Activated CD8-positive, alpha-beta memory T cell treated with anti-CD3 and anti-CD28 coated beads, Interleukin-2, amount 10 ng/mL, durations not matched to agents 7 days and 5 days (primary cell): ENCODE measurements at regions not wholly inside any gene's neighbourhood (a gene's known extent, or its start where the extent isn't known, plus 50 kb on each side); places are given as distances from the start of the nearest gene placed in this dataset.

Experiments
- ATAC-seq: fragments of 150-1000 bp; cut with Tn5 transposase; one replicate; pipeline ENCODE4 v1.10.0; 2021; ENCODE audit warnings: moderate library complexity
- CTCF ChIA-PET: fragments of 350-600 bp; sonication (Branson Sonifier 250); formaldehyde crosslinking; loops from one replicate; lab custom pipeline; 2021; ENCODE audit warnings: antibody characterized with exemption; lab: Charles Lee
- DNase-seq: peaks from one replicate; pipeline ENCODE4 v3.0.0-alpha.2; 2020
- H3K27ac Mint-ChIP-seq: one replicate; pipeline ENCODE4 v1.8.0; 2021; ENCODE audit warnings: mild to moderate bottlenecking, mixed read lengths
- H3K27me3 Mint-ChIP-seq: one replicate; pipeline ENCODE4 v1.8.0; 2021; ENCODE audit warnings: mixed read lengths
- H3K36me3 Mint-ChIP-seq: one replicate; pipeline ENCODE4 v1.8.0; 2021; ENCODE audit warnings: mild to moderate bottlenecking, mixed read lengths
- H3K4me1 Mint-ChIP-seq: one replicate; pipeline ENCODE4 v1.8.0; 2021; ENCODE audit warnings: mixed read lengths
- H3K4me3 Mint-ChIP-seq: one replicate; pipeline ENCODE4 v1.8.0; 2021; ENCODE audit warnings: mild to moderate bottlenecking, moderate library complexity, mixed read lengths
- H3K9me3 Mint-ChIP-seq: one replicate; pipeline ENCODE4 v1.8.0; 2022; ENCODE audit warnings: low read depth, mixed read lengths

DNA sequence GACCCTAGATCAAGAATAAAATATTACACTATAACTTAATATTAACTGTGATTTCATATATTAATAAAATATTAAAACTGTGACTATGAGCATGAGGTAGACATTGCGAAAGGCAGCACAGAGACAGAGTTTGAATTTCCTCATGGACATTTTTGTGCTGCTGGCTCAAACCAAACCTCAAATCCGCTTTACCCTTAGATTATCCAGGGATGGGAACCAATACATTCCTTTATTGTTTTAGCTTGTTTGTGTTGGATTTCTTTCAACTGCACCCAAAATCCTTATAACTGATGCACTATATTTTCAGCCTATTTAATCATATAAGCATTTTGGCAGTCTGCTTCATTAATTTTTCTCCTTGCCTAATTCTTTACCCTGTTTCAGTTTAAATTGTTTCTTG is 436.7 kb downstream of the ATP23 start:
- CTCF ChIA-PET: no interaction called here
- DNase-seq (no peak), ATAC-seq (no peak)
- no peak overlapping the region for H3K4me3 Mint-ChIP-seq
- no peaks in the 10 kb centered on the region for H3K9me3 Mint-ChIP-seq
- H3K27ac Mint-ChIP-seq: no peak overlapping the region
- H3K27me3 Mint-ChIP-seq: no peaks in the 10 kb centered on the region
- H3K36me3 Mint-ChIP-seq: no peaks in the 10 kb centered on the region
- no peaks in the 10 kb centered on the region for H3K4me1 Mint-ChIP-seq

DNA sequence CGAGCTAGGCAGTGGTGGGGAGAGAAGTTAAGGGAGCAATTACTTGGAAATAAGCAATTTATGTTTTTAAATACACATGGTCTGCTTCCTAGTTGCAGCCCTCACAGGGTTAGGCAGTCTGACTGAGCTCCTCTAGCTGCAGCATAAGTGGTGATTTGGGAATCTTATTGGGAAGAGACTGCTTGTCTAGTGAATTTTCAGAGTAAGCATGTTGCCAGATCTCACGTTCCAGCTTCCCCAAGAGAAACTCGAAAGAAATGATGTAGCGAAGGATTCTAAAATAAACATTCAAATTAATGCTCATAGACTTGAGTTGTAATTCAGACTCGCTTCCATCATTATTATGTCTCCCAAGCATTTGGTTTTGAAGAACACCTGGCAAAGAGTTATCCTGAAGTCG is 440.2 kb downstream of the ATP23 start:
- CTCF ChIA-PET: no interaction called here
- Mint-ChIP-seq H3K4me3 (no peak overlapping the region), H3K27me3 (peaks cover 12% of the 10 kb centered on the region), H3K4me1 (no peaks in the 10 kb centered on the region), H3K9me3 (no peaks in the 10 kb centered on the region), H3K27ac (no peak overlapping the region), H3K36me3 (no peaks in the 10 kb centered on the region)
- no peak for DNase-seq
- ATAC-seq: no peak

DNA sequence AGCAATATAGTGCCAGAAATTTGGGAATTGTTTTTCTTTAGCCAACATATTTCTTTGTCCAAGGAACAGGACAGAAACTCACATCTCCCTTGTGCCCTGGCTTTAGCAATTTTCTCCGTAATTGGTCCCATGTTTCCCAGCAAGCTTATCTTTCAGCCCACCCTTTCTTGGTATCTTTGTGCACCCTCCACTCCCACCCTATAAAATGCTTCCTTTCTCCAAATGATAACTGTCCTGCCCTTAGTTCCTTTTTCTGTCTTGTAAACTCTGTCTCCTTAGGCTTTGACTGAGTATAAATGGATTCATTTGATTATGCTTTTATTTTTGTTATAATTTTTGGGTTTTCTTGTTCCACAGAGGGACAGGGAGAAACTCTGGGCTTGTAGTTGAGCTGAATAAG is 442.8 kb downstream of the ATP23 start:
- Mint-ChIP-seq H3K27ac (no peak overlapping the region), H3K36me3 (no peaks in the 10 kb centered on the region)
- ATAC-seq: no peak

DNA sequence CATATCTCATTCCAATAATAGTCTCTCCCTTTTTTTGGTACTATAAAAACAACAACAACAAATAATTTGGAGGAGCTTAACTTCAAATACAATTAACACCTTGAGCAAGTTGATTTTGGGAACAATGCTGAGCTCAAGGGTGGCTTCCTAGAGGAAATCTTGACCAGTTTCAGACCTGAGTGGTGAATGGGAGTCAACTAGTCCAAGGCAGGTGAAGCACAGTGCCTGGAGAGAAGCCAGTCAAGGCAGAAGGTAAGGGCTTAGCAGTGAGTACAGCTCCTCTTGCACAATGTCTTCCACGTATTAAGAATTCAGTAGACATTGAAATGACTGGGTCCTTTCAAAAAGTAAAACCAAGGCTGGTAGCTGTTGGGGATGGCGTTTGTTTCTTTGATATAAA is 444.8 kb downstream of the ATP23 start:
- no peak for ATAC-seq
- CTCF ChIA-PET: no interaction called here

More for the DNA sequence above, 442.8 kb downstream of the ATP23 start:
- no peaks in the 10 kb centered on the region for H3K4me1 Mint-ChIP-seq
- peaks cover 12% of the 10 kb centered on the region for H3K27me3 Mint-ChIP-seq
- no peak for DNase-seq
- CTCF ChIA-PET: no interaction called here
- H3K9me3 Mint-ChIP-seq: no peaks in the 10 kb centered on the region
- no peak overlapping the region for H3K4me3 Mint-ChIP-seq

DNA sequence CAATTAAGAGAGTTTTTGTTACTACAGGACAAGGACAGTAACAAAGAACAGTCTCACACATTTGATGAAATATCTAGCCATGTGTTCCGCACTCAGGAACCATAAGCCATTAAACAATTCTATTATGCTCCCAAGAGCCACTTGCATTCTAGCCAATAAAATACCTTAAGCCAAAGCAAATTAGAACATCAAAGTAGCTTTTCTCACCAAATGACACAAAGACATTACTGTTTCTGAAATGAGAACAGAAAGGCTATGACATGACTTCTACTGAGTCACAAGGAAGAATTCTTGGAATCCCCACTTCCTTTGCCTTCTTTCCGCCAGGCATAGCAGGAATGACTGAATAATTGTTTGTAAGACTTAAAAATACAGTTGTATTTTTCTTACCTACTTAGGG is 445.8 kb downstream of the ATP23 start:
- ATAC-seq: no peak
- peaks cover 12% of the 10 kb centered on the region for H3K27me3 Mint-ChIP-seq

More for the DNA sequence above, 444.8 kb downstream of the ATP23 start:
- Mint-ChIP-seq H3K27ac (no peak overlapping the region), H3K36me3 (no peaks in the 10 kb centered on the region), H3K4me3 (no peak overlapping the region), H3K9me3 (no peaks in the 10 kb centered on the region), H3K27me3 (peaks cover 12% of the 10 kb centered on the region), H3K4me1 (no peaks in the 10 kb centered on the region)
- no peak for DNase-seq

DNA sequence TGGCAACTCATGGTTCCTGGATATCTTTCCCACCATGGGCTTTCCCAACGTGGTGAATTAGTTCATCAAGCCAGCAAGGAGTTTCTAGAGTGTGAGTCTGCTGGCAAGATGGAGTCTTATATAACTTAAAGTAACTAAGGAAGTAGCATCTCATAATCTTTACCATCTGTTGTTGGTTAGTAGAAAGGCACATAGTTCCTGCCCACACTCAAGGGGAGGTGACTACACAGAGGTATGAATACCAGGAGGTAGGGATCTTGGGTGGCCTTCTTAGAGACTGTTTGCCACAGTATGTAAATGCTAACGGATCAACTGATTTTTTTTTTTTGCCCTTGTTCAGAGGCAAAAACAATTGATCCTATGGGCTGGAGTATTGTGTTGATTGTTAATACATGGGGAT is 446.9 kb downstream of the ATP23 start:
- ATAC-seq (no peak), DNase-seq (no peak)
- CTCF ChIA-PET: interaction anchor here (1.2 kb wide), 1 partner anchor 38 kb away, joined by 4 read pairs; no protein-coding TSS in a partner anchor
- peaks cover 12% of the 10 kb centered on the region for H3K27me3 Mint-ChIP-seq
- H3K27ac Mint-ChIP-seq: no peak overlapping the region
- no peak overlapping the region for H3K4me3 Mint-ChIP-seq
- H3K36me3 Mint-ChIP-seq: no peaks in the 10 kb centered on the region
- H3K9me3 Mint-ChIP-seq: no peaks in the 10 kb centered on the region
- H3K4me1 Mint-ChIP-seq: no peaks in the 10 kb centered on the region

More for the DNA sequence above, 445.8 kb downstream of the ATP23 start:
- no peaks in the 10 kb centered on the region for H3K9me3 Mint-ChIP-seq
- H3K4me3 Mint-ChIP-seq: no peak overlapping the region
- CTCF ChIA-PET: no interaction called here
- no peak for DNase-seq
- H3K27ac Mint-ChIP-seq: no peak overlapping the region
- no peaks in the 10 kb centered on the region for H3K4me1 Mint-ChIP-seq
- no peaks in the 10 kb centered on the region for H3K36me3 Mint-ChIP-seq

DNA sequence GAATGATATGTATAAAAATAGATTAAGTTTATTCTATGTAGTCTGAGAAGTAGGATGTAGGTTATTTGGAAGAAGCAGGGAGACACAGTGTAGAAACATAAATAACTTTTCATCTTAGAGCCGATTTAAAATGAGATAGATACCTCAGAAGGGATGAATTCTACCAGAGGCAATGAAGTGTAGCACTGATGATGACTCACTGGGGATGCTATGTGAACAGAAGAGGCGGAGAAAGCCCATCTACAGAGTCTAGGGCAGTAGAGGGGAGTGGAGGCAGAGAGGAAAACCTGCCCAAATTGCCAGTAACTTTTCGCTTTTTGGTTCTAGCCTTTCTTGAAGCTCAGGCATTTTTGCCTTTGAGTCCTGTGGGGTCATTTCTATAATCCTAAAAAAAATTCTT is 451.8 kb downstream of the ATP23 start:
- DNase-seq (no peak), ATAC-seq (no peak)
- CTCF ChIA-PET: no interaction called here
- Mint-ChIP-seq H3K4me3 (no peak overlapping the region), H3K9me3 (no peaks in the 10 kb centered on the region), H3K27me3 (no peaks in the 10 kb centered on the region), H3K4me1 (no peaks in the 10 kb centered on the region), H3K27ac (no peak overlapping the region), H3K36me3 (no peaks in the 10 kb centered on the region)

DNA sequence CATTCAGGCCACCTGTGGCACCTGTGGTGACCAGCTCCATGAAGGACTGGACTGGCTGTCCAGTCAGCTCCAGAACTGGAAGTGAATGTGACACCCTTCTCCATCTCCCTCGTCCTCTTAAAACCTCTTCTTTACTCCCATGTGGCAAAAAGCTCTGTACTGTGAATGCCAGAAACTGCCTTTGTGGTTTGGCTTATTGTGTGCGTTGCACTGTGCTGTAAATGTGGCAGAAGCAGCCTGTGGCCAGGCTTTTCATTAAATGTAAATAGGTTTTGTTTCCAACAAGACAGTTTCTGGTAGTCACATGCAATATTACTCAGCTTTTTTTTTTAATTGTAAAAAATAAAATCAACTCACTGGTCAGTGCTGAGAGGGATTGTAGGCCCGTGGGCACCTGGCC is 453.7 kb downstream of the ATP23 start:
- Mint-ChIP-seq H3K9me3 (no peaks in the 10 kb centered on the region), H3K27me3 (no peaks in the 10 kb centered on the region), H3K4me3 (no peak overlapping the region), H3K4me1 (no peaks in the 10 kb centered on the region), H3K36me3 (no peaks in the 10 kb centered on the region), H3K27ac (no peak overlapping the region)
- no peak for ATAC-seq
- DNase-seq: no peak
- CTCF ChIA-PET: no interaction called here

DNA sequence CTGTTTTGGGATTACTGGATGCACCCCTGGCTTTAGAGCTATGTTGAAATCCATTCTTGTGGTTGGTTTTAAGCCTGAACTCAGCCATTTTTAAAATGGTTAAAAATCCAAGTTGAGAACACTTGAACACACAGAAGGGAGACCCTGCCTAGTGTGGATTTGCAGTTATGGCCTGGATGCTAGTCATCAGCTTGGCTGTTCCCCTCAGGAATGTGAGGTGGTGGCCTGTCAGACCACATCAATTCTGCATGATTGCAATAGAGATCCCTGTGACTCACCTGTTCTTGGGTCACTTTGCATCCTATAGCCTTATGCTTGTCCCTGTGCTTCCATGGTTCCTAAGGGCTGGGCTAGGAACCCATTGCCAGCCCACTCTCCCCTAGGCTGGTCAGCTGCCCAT is 454.1 kb downstream of the ATP23 start:
- Mint-ChIP-seq H3K27me3 (no peaks in the 10 kb centered on the region), H3K36me3 (no peaks in the 10 kb centered on the region), H3K4me3 (no peak overlapping the region), H3K4me1 (no peaks in the 10 kb centered on the region), H3K9me3 (no peaks in the 10 kb centered on the region), H3K27ac (no peak overlapping the region)
- CTCF ChIA-PET: no interaction called here
- DNase-seq (no peak), ATAC-seq (no peak)

DNA sequence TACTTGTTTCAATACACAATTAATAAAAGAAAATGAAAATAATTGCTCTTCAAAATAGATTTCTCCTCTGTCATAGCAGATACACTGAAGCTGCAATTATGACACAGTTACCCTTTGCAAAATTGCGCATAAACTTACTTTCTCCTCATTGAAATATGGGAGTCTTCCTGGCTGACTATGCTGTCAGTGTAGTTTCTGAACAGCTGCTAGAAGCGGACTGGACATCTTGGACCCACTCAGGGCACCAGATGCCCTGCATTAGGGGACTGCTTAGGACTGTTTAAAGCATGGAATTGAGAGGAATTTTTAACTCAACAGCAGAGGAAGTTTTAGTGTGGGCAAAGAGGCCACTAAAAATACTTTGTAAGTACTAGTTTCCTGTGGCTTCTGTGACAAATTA is 454.9 kb downstream of the ATP23 start:
- DNase-seq (no peak), ATAC-seq (no peak)
- no peaks in the 10 kb centered on the region for H3K4me1 Mint-ChIP-seq

DNA sequence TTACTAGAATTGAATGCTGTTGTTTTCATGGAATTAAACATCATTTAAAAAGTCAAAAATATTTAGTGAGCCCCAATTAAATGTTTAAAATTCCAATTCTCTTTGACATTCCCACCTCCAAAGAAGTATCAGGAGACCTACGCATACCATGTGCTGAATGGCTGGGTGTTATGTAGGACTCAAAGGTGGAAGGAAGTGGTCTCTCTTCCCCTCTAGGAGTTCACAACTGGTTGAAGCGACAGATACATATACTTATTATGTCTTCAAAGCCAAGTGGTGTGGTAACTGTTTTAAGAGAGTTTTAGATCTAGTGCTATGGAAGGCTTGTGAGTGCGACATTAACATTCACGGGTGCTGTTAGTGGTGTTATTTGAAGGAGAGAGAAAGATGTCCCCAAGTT is 464.0 kb downstream of the ATP23 start:
- H3K27ac Mint-ChIP-seq: no peak overlapping the region
- CTCF ChIA-PET: no interaction called here
- no peak for ATAC-seq
- H3K4me3 Mint-ChIP-seq: no peak overlapping the region
- no peaks in the 10 kb centered on the region for H3K27me3 Mint-ChIP-seq
- no peaks in the 10 kb centered on the region for H3K36me3 Mint-ChIP-seq
- H3K9me3 Mint-ChIP-seq: no peaks in the 10 kb centered on the region
- no peak for DNase-seq
- no peaks in the 10 kb centered on the region for H3K4me1 Mint-ChIP-seq

More for the DNA sequence above, 454.9 kb downstream of the ATP23 start:
- CTCF ChIA-PET: interaction anchor here (1.0 kb wide), 1 partner anchor 69 kb away, joined by 3 read pairs; no protein-coding TSS in a partner anchor
- H3K9me3 Mint-ChIP-seq: no peaks in the 10 kb centered on the region
- H3K27me3 Mint-ChIP-seq: no peaks in the 10 kb centered on the region
- H3K27ac Mint-ChIP-seq: no peak overlapping the region
- H3K4me3 Mint-ChIP-seq: no peak overlapping the region
- no peaks in the 10 kb centered on the region for H3K36me3 Mint-ChIP-seq

DNA sequence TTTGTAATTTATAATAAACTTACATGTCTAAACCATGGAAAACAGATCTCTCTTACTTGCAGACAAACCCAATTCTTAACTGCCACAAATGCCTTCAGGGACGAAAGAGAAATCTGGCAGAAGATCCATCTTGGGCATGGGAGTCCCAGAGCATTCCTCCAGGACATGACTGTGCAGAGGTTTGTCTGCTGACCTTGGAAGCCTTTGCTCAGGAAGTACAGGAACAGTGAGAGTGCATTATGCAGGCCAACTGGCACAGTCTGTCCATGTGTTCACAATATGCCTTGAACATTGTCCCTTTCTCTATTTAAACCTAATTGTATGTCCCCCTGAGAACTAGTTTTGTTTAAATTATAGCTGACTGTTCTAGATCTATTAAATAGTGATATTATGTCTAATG is 467.1 kb downstream of the ATP23 start:
- no peaks in the 10 kb centered on the region for H3K9me3 Mint-ChIP-seq
- CTCF ChIA-PET: no interaction called here
- H3K36me3 Mint-ChIP-seq: no peaks in the 10 kb centered on the region
- H3K27ac Mint-ChIP-seq: no peak overlapping the region
- H3K4me3 Mint-ChIP-seq: no peak overlapping the region
- H3K4me1 Mint-ChIP-seq: no peaks in the 10 kb centered on the region
- DNase-seq (no peak), ATAC-seq (no peak)
- H3K27me3 Mint-ChIP-seq: peaks cover 6% of the 10 kb centered on the region

DNA sequence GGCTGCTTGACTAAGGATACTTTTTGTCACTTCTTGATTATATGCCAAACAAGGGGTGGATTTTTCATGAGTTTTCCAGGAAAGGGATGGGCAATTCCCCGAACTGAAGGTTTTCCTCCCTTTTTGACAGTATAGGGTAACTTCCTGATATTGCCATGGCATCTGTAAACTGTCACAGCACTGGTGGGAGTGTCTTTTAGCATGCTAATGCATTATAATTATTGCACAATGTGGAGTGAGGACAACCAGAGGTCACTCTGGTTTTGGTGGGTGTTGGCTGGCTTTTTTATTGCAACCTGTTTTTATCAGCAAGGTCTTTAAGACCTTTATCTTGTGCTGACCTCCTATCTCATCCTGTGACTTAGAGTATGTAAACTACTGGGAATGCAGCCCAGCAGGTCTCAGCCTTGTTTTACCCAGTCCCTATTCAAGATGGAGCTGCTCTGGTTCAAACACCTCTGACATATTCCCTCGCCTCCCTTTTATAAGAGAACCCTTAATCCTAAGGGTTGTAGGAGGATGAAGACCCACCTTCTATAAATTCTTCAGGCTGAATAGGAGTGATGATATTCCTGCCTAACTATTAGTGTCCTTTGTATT is 471.2 kb downstream of the ATP23 start:
- Mint-ChIP-seq H3K27ac (no peak overlapping the region), H3K4me1 (no peaks in the 10 kb centered on the region), H3K4me3 (no peak overlapping the region), H3K27me3 (peaks cover 8% of the 10 kb centered on the region), H3K9me3 (no peaks in the 10 kb centered on the region), H3K36me3 (no peaks in the 10 kb centered on the region)
- CTCF ChIA-PET: interaction anchor here (0.8 kb wide), 1 partner anchor 31 kb away, joined by 3 read pairs; no protein-coding TSS in a partner anchor
- ATAC-seq (no peak), DNase-seq (no peak)

DNA sequence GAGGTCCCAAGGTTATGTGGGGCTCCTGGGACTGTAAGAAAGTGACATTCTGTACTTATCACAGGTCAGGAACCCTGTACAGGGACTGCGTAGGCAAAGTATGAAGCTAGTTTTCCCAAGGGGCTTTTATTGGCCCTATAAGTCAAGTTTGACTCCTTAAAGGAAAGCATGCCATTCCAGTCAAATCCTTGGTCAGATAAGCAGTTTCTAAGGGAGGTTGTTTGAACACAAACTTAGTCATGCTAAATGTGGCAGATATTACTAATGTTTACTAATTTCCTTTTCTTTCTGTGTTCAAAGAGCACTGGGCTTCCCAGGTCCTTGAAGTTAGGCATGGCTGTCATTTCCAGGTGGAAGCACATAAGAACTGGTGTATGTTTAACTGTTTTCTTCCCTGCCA is 472.4 kb downstream of the ATP23 start:
- CTCF ChIA-PET: interaction anchor here (0.8 kb wide), 1 partner anchor 30 kb away, joined by 3 read pairs; no protein-coding TSS in a partner anchor
- no peak for ATAC-seq
- H3K9me3 Mint-ChIP-seq: no peaks in the 10 kb centered on the region

More for the DNA sequence above, 472.4 kb downstream of the ATP23 start:
- no peak overlapping the region for H3K27ac Mint-ChIP-seq
- H3K36me3 Mint-ChIP-seq: no peaks in the 10 kb centered on the region
- peaks cover 8% of the 10 kb centered on the region for H3K27me3 Mint-ChIP-seq
- no peak for DNase-seq
- no peak overlapping the region for H3K4me3 Mint-ChIP-seq
- no peaks in the 10 kb centered on the region for H3K4me1 Mint-ChIP-seq
